Gastroesophageal sphincter (tissue), 3 donors: ENCODE measurements at regions not wholly inside any gene's neighbourhood (a gene's known extent, or its start where the extent isn't known, plus 50 kb on each side); places are given as distances from the start of the nearest gene placed in this dataset.

Experiments used
- POLR2A ChIP-seq, 2 donors: fragments of 450-650 bp; IDR thresholded peaks; one replicate each; pipeline ENCODE4 v1.6.1; 2017; ENCODE audit warnings: antibody characterized with exemption in 2 of 2, mild to moderate bottlenecking in 2 of 2, moderate library complexity in 1 of 2
- POLR2AphosphoS5 ChIP-seq: sonication (generic); formaldehyde crosslinking; IDR thresholded peaks from one replicate; pipeline ENCODE4 v1.6.1; 2017; ENCODE audit warnings: antibody characterized with exemption
- TF ChIP-seq, protein P1 (sequence below), 4 experiments: fragments of 200-600 bp in 2 of 4; fragments of 450-650 bp in 2 of 4; sonication (generic) in 1 of 4; IDR thresholded peaks; one replicate each; pipeline ENCODE4 v1.5.1; 2017 to 2019; ENCODE audit warnings: antibody characterized with exemption in 4 of 4, mild to moderate bottlenecking in 2 of 4, moderate library complexity in 2 of 4

DNA sequence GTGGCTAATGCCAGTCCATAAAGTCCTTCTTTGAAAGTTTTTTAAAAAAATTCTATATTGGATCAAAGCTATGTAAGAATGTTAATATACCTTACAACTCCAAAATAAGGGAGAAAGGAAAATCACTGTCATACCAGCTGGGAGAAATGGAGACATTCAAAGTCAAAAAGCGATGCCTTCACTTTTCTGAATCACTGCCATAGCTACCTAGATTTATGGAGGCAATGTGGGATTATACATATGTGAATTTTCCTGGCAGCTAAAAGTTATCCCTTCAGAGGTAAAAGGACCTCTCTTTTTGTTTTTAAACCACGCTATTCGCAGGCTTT is 59.6 kb upstream of the PDE3B start:
- TF ChIP-seq POLR2AphosphoS5: no peak
- TF ChIP-seq, protein P1, sequence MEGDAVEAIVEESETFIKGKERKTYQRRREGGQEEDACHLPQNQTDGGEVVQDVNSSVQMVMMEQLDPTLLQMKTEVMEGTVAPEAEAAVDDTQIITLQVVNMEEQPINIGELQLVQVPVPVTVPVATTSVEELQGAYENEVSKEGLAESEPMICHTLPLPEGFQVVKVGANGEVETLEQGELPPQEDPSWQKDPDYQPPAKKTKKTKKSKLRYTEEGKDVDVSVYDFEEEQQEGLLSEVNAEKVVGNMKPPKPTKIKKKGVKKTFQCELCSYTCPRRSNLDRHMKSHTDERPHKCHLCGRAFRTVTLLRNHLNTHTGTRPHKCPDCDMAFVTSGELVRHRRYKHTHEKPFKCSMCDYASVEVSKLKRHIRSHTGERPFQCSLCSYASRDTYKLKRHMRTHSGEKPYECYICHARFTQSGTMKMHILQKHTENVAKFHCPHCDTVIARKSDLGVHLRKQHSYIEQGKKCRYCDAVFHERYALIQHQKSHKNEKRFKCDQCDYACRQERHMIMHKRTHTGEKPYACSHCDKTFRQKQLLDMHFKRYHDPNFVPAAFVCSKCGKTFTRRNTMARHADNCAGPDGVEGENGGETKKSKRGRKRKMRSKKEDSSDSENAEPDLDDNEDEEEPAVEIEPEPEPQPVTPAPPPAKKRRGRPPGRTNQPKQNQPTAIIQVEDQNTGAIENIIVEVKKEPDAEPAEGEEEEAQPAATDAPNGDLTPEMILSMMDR (IDR thresholded peaks at IDR 0.05): no peak
- TF ChIP-seq POLR2A (IDR thresholded peaks at IDR 0.05): no peak
